Muscle layer of colon (tissue), 2 donors: ENCODE measurements at regions not wholly inside any gene's neighbourhood (a gene's known extent, or its start where the extent isn't known, plus 50 kb on each side); places are given as distances from the start of the nearest gene placed in this dataset.
"Not testable (repeated sequence)": the region's sequence is repeated elsewhere in the genome, so short reads cannot be mapped to it uniquely, and the experiment has no call there.

ENCODE experiments used
- H3K27ac ChIP-seq: one replicate; pipeline ENCODE4 v1.7.0; 2013; ENCODE audit warnings: low read depth, mild to moderate bottlenecking, low read length, moderate library complexity
- H3K27me3 ChIP-seq, 2 donors: one replicate each; pipeline ENCODE4 v1.7.0; 2013; ENCODE audit warnings: low read length in 2 of 2, mild to moderate bottlenecking in 2 of 2; ENCODE audit not compliant: insufficient read depth in 2 of 2, control insufficient read depth in 1 of 2
- H3K36me3 ChIP-seq: one replicate; pipeline ENCODE4 v1.7.0; 2013; ENCODE audit warnings: mild to moderate bottlenecking, low read length; ENCODE audit not compliant: insufficient read depth
- H3K4me1 ChIP-seq: one replicate; pipeline ENCODE4 v1.7.0; 2013; ENCODE audit warnings: mild to moderate bottlenecking, low read length; ENCODE audit not compliant: insufficient read depth
- H3K4me3 ChIP-seq, 2 donors: one replicate each; pipeline ENCODE4 v1.7.0; 2013; ENCODE audit warnings: low read length in 2 of 2, low read depth in 1 of 2, mild to moderate bottlenecking in 1 of 2, moderate library complexity in 1 of 2
- H3K9ac ChIP-seq: one replicate; pipeline ENCODE4 v1.7.0; 2013; ENCODE audit warnings: low read length
- H3K9me3 ChIP-seq: one replicate; pipeline ENCODE4 v1.7.0; 2013; ENCODE audit warnings: mild to moderate bottlenecking, low read length
- donor health status: abdominal sarcoma.
- donor health status: Adenocarcinoma of cecum.

DNA sequence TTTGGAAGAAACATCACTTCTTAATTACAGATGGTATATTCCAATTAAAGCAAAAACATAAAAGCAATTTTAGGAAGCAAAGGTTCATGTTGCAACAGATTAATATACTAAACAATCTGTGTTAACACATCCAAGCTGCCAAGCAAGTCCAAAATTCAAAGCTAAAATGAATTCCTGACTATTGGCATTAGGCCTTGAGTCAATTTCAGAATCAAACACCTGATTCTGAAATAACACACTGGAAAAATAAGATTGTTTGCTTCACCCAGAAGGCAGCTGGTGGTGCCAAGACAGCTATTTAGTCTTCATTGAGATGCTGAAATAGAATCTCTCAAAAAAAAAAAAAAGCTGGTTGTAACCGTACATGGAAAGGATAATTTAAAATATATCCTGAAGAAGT lies 465.6 kb downstream of the SOCS6 start:
- Histone ChIP-seq H3K9ac (no peak overlapping the region), H3K4me3 (no peak overlapping the region), H3K4me1 (no peaks in the 10 kb centered on the region), H3K36me3 (no peaks in the 10 kb centered on the region), H3K9me3 (no peaks in the 10 kb centered on the region), H3K27ac (no peak overlapping the region), H3K27me3 (no peaks in the 10 kb centered on the region)

DNA sequence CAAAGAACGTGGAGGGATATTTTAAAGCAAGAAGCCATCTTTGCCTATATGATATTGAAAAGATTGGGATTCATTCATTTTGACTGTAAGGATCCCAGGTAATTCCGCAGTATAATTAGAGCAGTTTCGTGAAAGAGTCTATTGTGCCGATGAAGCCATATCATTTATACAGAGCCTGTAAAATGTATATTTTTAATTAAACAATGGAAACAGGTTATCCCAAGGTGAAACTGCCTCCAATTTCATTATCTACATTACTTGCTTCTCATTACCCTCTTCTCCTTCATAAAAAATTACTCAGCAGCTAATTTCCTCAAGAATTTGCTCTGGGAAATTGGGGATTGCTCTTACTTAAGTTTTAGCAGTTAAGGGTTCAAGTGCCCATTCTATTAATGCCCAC lies 444.1 kb downstream of the SOCS6 start:
- Histone ChIP-seq H3K9ac (no peak overlapping the region), H3K36me3 (no peaks in the 10 kb centered on the region), H3K27ac (no peak overlapping the region), H3K9me3 (no peaks in the 10 kb centered on the region), H3K27me3 (no peaks in the 10 kb centered on the region), H3K4me3 (no peak overlapping the region), H3K4me1 (no peaks in the 10 kb centered on the region)

- no peak overlapping the region for H3K4me3 ChIP-seq
- no peaks in the 10 kb centered on the region for H3K27me3 ChIP-seq
- no peak overlapping the region for H3K27ac ChIP-seq
- H3K4me1 ChIP-seq = no peaks in the 10 kb centered on the region
- no peaks in the 10 kb centered on the region for H3K9me3 ChIP-seq
- no peaks in the 10 kb centered on the region for H3K36me3 ChIP-seq
- no peak overlapping the region for H3K9ac ChIP-seq
Measured at GRCh38 chr18:70732188-70732587, 443.3 kb downstream of the SOCS6 start.

GRCh38 chr18:70720607-70721006 lies 431.8 kb downstream of the SOCS6 start:
- no peak overlapping the region for H3K9ac ChIP-seq
- no peaks in the 10 kb centered on the region for H3K36me3 ChIP-seq
- H3K9me3 ChIP-seq = no peaks in the 10 kb centered on the region
- H3K4me1 ChIP-seq = no peaks in the 10 kb centered on the region
- H3K27ac ChIP-seq = no peak overlapping the region
- H3K4me3 ChIP-seq = no peak overlapping the region
- H3K27me3 ChIP-seq = no peaks in the 10 kb centered on the region

- Histone ChIP-seq H3K36me3 (no peaks in the 10 kb centered on the region), H3K27ac (no peak overlapping the region), H3K27me3 (no peaks in the 10 kb centered on the region), H3K9ac (no peak overlapping the region), H3K9me3 (no peaks in the 10 kb centered on the region), H3K4me1 (no peaks in the 10 kb centered on the region), H3K4me3 (no peak overlapping the region)
Measured at GRCh38 chr18:70709720-70710119, 420.9 kb downstream of the SOCS6 start.

DNA sequence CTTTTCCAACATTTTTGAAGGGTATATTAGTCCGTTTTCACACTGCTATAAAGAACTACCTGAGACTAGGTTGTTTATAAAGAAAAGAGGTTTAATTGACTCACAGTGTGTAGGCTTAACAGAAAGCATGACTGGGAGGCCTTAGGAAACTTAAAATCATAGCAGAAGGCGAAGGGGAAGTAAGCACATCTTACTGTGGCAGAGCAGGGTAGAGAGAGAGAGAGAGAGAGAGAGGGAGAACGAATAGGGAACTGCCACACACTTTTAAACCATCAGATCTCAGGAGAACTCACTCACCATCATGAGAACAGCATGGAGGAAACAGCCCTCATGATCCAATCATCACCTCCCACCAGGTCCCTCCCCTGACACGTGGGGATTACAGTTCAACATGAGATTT lies 420.3 kb downstream of the SOCS6 start:
- Histone ChIP-seq H3K9ac (no peak overlapping the region), H3K27ac (no peak overlapping the region), H3K9me3 (no peaks in the 10 kb centered on the region), H3K36me3 (no peaks in the 10 kb centered on the region), H3K4me3 (no peak overlapping the region), H3K27me3 (no peaks in the 10 kb centered on the region), H3K4me1 (no peaks in the 10 kb centered on the region)

GRCh38 chr18:70705831-70706416 lies 417.1 kb downstream of the SOCS6 start:
- no peak overlapping the region for H3K9ac ChIP-seq
- H3K4me1 ChIP-seq = no peaks in the 10 kb centered on the region
- no peaks in the 10 kb centered on the region for H3K27me3 ChIP-seq
- no peaks in the 10 kb centered on the region for H3K9me3 ChIP-seq
- no peak overlapping the region for H3K27ac ChIP-seq
- H3K4me3 ChIP-seq = no peak overlapping the region
- no peaks in the 10 kb centered on the region for H3K36me3 ChIP-seq

GRCh38 chr18:70700496-70700895 lies 411.7 kb downstream of the SOCS6 start:
- Histone ChIP-seq H3K4me1 (no peaks in the 10 kb centered on the region), H3K27me3 (no peaks in the 10 kb centered on the region), H3K9ac (no peak overlapping the region), H3K4me3 (no peak overlapping the region), H3K36me3 (no peaks in the 10 kb centered on the region), H3K27ac (no peak overlapping the region), H3K9me3 (no peaks in the 10 kb centered on the region)

GRCh38 chr18:70698574-70698973 lies 409.7 kb downstream of the SOCS6 start:
- no peak overlapping the region for H3K27ac ChIP-seq
- no peaks in the 10 kb centered on the region for H3K4me1 ChIP-seq
- no peak overlapping the region for H3K4me3 ChIP-seq
- H3K9ac ChIP-seq = no peak overlapping the region
- H3K9me3 ChIP-seq = no peaks in the 10 kb centered on the region
- no peaks in the 10 kb centered on the region for H3K27me3 ChIP-seq
- no peaks in the 10 kb centered on the region for H3K36me3 ChIP-seq

GRCh38 chr18:70693246-70693645 lies 404.4 kb downstream of the SOCS6 start:
- no peaks in the 10 kb centered on the region for H3K27me3 ChIP-seq
- H3K9ac ChIP-seq = no peak overlapping the region
- no peaks in the 10 kb centered on the region for H3K4me1 ChIP-seq
- H3K27ac ChIP-seq = no peak overlapping the region
- H3K4me3 ChIP-seq = no peak overlapping the region
- H3K36me3 ChIP-seq = no peaks in the 10 kb centered on the region
- H3K9me3 ChIP-seq = no peaks in the 10 kb centered on the region

DNA sequence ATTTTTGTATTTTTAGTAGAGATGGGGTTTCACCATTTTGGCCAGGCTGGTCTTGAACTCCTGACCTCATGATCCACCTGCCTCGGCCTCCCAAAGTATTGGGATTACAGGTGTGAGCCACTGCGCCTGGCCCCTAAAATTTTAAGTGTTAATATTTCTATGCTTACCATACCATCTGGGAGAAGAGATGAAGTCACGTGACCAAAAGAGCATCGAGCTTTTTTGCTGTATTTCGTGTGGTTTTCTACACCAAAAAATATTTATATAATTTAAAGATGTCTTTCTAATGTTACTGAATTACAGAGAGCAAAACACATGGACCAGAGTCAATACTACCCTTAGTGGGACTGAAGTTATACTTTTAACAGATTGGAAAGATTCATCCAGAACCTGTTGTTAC lies 400.9 kb downstream of the SOCS6 start:
- H3K27me3 ChIP-seq, H3K36me3 ChIP-seq, H3K4me3 ChIP-seq, H3K9me3 ChIP-seq, H3K9ac ChIP-seq, H3K4me1 ChIP-seq, H3K27ac ChIP-seq: not testable (repeated sequence)

DNA sequence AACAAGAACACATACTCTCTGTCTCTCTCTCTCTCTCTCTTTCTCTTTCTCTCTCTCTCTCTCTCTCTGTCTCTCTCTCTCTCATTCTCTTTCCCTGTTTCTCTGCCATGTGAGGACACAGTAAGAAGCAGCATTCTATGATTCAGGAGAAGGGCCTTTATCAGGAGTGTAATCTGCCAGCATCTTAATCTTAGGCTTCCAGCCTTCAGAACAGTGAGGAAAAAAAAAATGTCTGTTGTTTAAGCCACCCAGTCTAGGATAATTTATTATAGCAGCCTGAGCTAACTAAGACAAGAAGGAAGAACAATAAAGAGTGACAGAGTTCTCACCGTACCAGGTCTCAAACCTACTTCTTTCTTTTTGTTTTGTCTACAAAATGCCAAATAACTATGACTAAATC lies 399.4 kb downstream of the SOCS6 start:
- Histone ChIP-seq H3K36me3 (no peaks in the 10 kb centered on the region), H3K9me3 (no peaks in the 10 kb centered on the region), H3K9ac (no peak overlapping the region), H3K27ac (no peak overlapping the region), H3K4me1 (no peaks in the 10 kb centered on the region), H3K4me3 (no peak overlapping the region), H3K27me3 (no peaks in the 10 kb centered on the region)
